CD14-positive monocyte (primary cell): ENCODE measurements at regions not wholly inside any gene's neighbourhood (a gene's known extent, or its start where the extent isn't known, plus 50 kb on each side); places are given as distances from the start of the nearest gene placed in this dataset.

Experiments
- DNase-seq, 3 donors: peaks; one replicate each; pipeline ENCODE4 v3.0.0-alpha.2; 2011 to 2022
- H2AFZ ChIP-seq: 2 replicates; pipeline ENCODE4 v1.6.0; 2012; ENCODE audit warnings: mild to moderate bottlenecking, low read depth, low read length, inconsistent platforms; ENCODE audit not compliant: insufficient read depth, poor library complexity, severe bottlenecking
- H3K27ac ChIP-seq, 2 donors: 1 replicate in 1 of 2; 2 replicates in 1 of 2; pipeline ENCODE4 v1.5.1; 2012 to 2013; ENCODE audit warnings: low read length in 2 of 2, control low read depth in 1 of 2, inconsistent platforms in 1 of 2, low read depth in 1 of 2, mild to moderate bottlenecking in 1 of 2
- H3K27me3 ChIP-seq, 2 donors: one replicate each; pipeline versions ENCODE4 v1.6.0 to v1.6.1; 2011 to 2013; ENCODE audit warnings: low read length in 2 of 2; ENCODE audit not compliant: control insufficient read depth in 2 of 2, insufficient read depth in 2 of 2
- H3K36me3 ChIP-seq, 2 donors: replicated peaks in 1 of 2; 1 replicate in 1 of 2; 2 replicates in 1 of 2; pipeline versions ENCODE4 v1.5.1 to v1.6.1; 2012 to 2013; ENCODE audit warnings: low read length in 2 of 2, control low read depth in 1 of 2, inconsistent platforms in 1 of 2, mild to moderate bottlenecking in 1 of 2; ENCODE audit not compliant: insufficient read depth in 2 of 2, control insufficient read depth in 1 of 2
- H3K4me1 ChIP-seq, 2 donors: 1 replicate in 1 of 2; 2 replicates in 1 of 2; pipeline versions ENCODE4 v1.5.1 to v1.6.1; 2012 to 2013; ENCODE audit warnings: low read length in 2 of 2, control low read depth in 1 of 2, inconsistent platforms in 1 of 2, mild to moderate bottlenecking in 1 of 2, moderate library complexity in 1 of 2; ENCODE audit not compliant: insufficient read depth in 2 of 2, control insufficient read depth in 1 of 2
- H3K4me2 ChIP-seq: replicated peaks from 2 replicates; pipeline ENCODE3; 2012; ENCODE audit warnings: low read length, moderate library complexity, mild to moderate bottlenecking; ENCODE audit not compliant: poor library complexity, severe bottlenecking; ENCODE audit errors: extremely low read depth
- H3K4me3 ChIP-seq, 3 experiments: fragments of 200-600 bp in 1 of 3; sonication (generic) in 1 of 3; replicated peaks in 1 of 3; 1 replicate in 2 of 3; 2 replicates in 1 of 3; pipeline ENCODE4 v1.5.1; 2011 to 2013; ENCODE audit warnings: low read length in 3 of 3, mild to moderate bottlenecking in 3 of 3, control low read depth in 2 of 3, low read depth in 2 of 3, inconsistent platforms in 1 of 3, moderate library complexity in 1 of 3
- H3K79me2 ChIP-seq: 2 replicates; pipeline ENCODE4 v1.6.0; 2012; ENCODE audit warnings: mild to moderate bottlenecking, control low read depth, inconsistent platforms, low read length, moderate library complexity; ENCODE audit not compliant: insufficient read depth
- H3K9ac ChIP-seq: 2 replicates; pipeline ENCODE4 v1.6.0; 2017; ENCODE audit warnings: low read length, mild to moderate bottlenecking; ENCODE audit not compliant: insufficient read depth, poor library complexity, severe bottlenecking
- H3K9me3 ChIP-seq, 2 donors: replicated peaks in 1 of 2; 1 replicate in 1 of 2; 2 replicates in 1 of 2; pipeline versions ENCODE4 v1.5.1 to v1.6.1; 2012 to 2013; ENCODE audit warnings: low read length in 2 of 2, control low read depth in 1 of 2; ENCODE audit not compliant: control insufficient read depth in 1 of 2, insufficient read depth in 1 of 2
- H4K20me1 ChIP-seq: 2 replicates; pipeline ENCODE4 v1.6.0; 2012; ENCODE audit warnings: mild to moderate bottlenecking, low read length, control low read depth, moderate library complexity; ENCODE audit not compliant: insufficient read depth
- H3K27ac Mint-ChIP-seq, 7 donors: one replicate each; pipeline ENCODE4 v1.8.0; 2020; ENCODE audit warnings: mild to moderate bottlenecking in 7 of 7, mixed read lengths in 7 of 7, moderate library complexity in 6 of 7, inconsistent platforms in 2 of 7
- H3K27me3 Mint-ChIP-seq, 3 donors: one replicate each; pipeline ENCODE4 v1.8.0; 2021 to 2022; ENCODE audit warnings: low read depth in 3 of 3, mild to moderate bottlenecking in 3 of 3, mixed read lengths in 3 of 3, moderate library complexity in 3 of 3, inconsistent platforms in 1 of 3
- H3K36me3 Mint-ChIP-seq, 2 donors: one replicate each; pipeline ENCODE4 v1.8.0; 2020; ENCODE audit warnings: mixed read lengths in 2 of 2, inconsistent platforms in 1 of 2, mild to moderate bottlenecking in 1 of 2
- H3K4me1 Mint-ChIP-seq: one replicate; pipeline ENCODE4 v1.8.0; 2020; ENCODE audit warnings: mild to moderate bottlenecking, mixed read lengths
- H3K4me3 Mint-ChIP-seq, 2 donors: one replicate each; pipeline ENCODE4 v1.8.0; 2020; ENCODE audit warnings: mild to moderate bottlenecking in 2 of 2, mixed read lengths in 2 of 2, moderate library complexity in 1 of 2
- H3K9me3 Mint-ChIP-seq, 7 donors: one replicate each; pipeline ENCODE4 v1.8.0; 2020 to 2022; ENCODE audit warnings: mixed read lengths in 7 of 7, mild to moderate bottlenecking in 6 of 7, moderate library complexity in 6 of 7, inconsistent platforms in 2 of 7
- CTCF ChIP-seq: fragments of 200-600 bp; IDR thresholded peaks from one replicate; pipeline ENCODE4 v1.8.0; 2022; ENCODE audit warnings: antibody characterized with exemption, mild to moderate bottlenecking
- WGBS: methylation state at CpG from one replicate; pipeline ENCODE4 v1.1.5; 2013; ENCODE audit warnings: missing lambda C conversion rate; ENCODE audit not compliant: insufficient coverage; 5-methylcytosine and 5-hydroxymethylcytosine counted together
- intact Hi-C, 2 donors: fragments of 100-400 bp; cut with micrococcal nuclease; formaldehyde crosslinking; loops; one replicate each; pipeline versions ENCODE4 v1.15.0 to v1.15.1; 2023

- no CpG with 5 or more reads among the region's 5 CpGs for WGBS
- Mint-ChIP-seq H3K27me3 (no peaks in the 10 kb centered on the region), H3K9me3 (peaks cover 11 to 37% (median 26%) of the 10 kb centered on the region in 7 donors), H3K4me3 (no peak overlapping the region), H3K4me1 (peaks cover 16% of the 10 kb centered on the region), H3K36me3 (no peaks in the 10 kb centered on the region), H3K27ac (no peak overlapping the region)
- H3K79me2 ChIP-seq: no peaks in the 10 kb centered on the region
- H3K27me3 ChIP-seq: no peaks in the 10 kb centered on the region
- H3K9ac ChIP-seq: no peak overlapping the region
- H2AFZ ChIP-seq: no peak overlapping the region
- H3K4me2 ChIP-seq: no peak overlapping the region
- peaks cover 43 to 46% of the 10 kb centered on the region in 2 donors for H3K9me3 ChIP-seq
- TF ChIP-seq CTCF: no peak
- intact Hi-C loops: no loop called here
- no peak overlapping the region for H3K27ac ChIP-seq
- no peaks in the 10 kb centered on the region for H4K20me1 ChIP-seq
- no peak for DNase-seq
- no peak overlapping the region for H3K4me3 ChIP-seq
- peaks cover 4 to 5% of the 10 kb centered on the region in 2 donors for H3K4me1 ChIP-seq
- H3K36me3 ChIP-seq: no peaks in the 10 kb centered on the region
Observed at GRCh38 chr21:19998453-19998852, 999.8 kb upstream of the NCAM2 start.

DNA sequence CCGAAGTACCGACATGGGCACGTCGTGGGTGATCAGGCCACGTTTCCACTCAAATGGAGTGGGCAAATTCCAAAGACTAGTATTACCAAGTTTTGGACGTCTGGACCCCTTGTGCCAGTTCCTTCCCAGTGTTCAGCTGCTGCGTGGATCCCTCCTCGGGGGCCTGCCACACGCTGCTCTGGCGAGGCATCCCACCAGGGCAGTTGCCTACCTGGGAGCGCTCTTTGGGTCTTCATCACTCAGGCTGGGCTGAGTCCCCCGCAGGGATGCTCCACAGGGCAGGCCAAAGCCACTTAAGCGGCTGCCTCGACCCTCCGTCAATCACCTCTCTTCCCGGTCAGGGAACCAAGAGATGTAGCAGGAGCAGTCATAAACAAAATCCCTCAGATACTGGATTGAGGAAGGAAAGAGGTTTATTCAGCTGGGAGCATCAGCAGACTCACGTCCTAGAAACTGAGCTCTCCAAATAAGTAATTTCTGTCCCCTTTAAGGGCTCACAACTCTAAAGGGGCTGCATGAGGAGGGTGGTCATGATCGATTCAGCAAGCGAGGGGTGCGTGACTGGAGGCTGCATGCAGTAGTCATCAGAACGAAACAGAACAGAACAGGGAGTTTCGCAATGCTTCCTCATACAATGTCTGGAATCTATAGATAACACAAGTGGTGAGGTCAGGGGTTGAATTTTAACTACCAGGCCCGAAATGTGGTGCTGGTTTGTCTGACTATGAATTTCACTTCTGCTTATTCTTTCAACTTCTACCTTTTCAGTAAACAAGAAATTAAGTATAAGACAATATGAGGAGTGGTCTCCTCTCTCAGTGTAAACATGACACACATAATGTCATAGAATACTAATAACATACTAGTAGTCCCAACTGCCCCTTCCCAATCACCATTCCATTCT, 998.6 kb upstream of the NCAM2 start:
- no peaks in the 10 kb centered on the region for H3K79me2 ChIP-seq
- TF ChIP-seq CTCF: no peak
- Mint-ChIP-seq H3K36me3 (no peaks in the 10 kb centered on the region), H3K9me3 (peaks cover 11 to 32% (median 26%) of the 10 kb centered on the region in 7 donors), H3K27me3 (no peaks in the 10 kb centered on the region), H3K27ac (peak overlapping the region in 1 of 7 donors; percentile 23), H3K4me3 (peak overlapping the region; percentile 38 to 59), H3K4me1 (peaks cover 16% of the 10 kb centered on the region)
- no peak overlapping the region for H3K27ac ChIP-seq
- DNase-seq: peak in 1 of 3 donors; percentile 20
- peak overlapping the region; percentile 37 for H2AFZ ChIP-seq
- peaks cover 4 to 5% of the 10 kb centered on the region in 2 donors for H3K4me1 ChIP-seq
- intact Hi-C loops: no loop called here
- no peak overlapping the region for H3K9ac ChIP-seq
- H4K20me1 ChIP-seq: no peaks in the 10 kb centered on the region
- peaks cover 38 to 46% of the 10 kb centered on the region in 2 donors for H3K9me3 ChIP-seq
- WGBS: 94% methylated on average over 12 of the region's 23 CpGs
- no peak overlapping the region for H3K4me2 ChIP-seq
- H3K4me3 ChIP-seq: peak overlapping the region in 1 of 3 experiments; percentile 41
- no peaks in the 10 kb centered on the region for H3K27me3 ChIP-seq
- H3K36me3 ChIP-seq: no peaks in the 10 kb centered on the region
